Activated T-helper 17 cell treated with anti-CD3 and anti-CD28 coated beads, Interleukin-2, amount 50 U/mL, for 72 hours (primary cell): ENCODE measurements at regions not wholly inside any gene's neighbourhood (a gene's known extent, or its start where the extent isn't known, plus 50 kb on each side); places are given as distances from the start of the nearest gene placed in this dataset.

Experiments used
- ATAC-seq: fragments of 150-1000 bp; cut with Tn5 transposase; replicated peaks from 2 replicates; pipeline ENCODE4 v1.10.0; 2021; ENCODE audit warnings: mild to moderate bottlenecking, moderate library complexity
- H3K27ac Mint-ChIP-seq: one replicate; pipeline ENCODE4 v1.8.0; 2022; ENCODE audit warnings: mixed read lengths
- H3K27me3 Mint-ChIP-seq: one replicate; pipeline ENCODE4 v1.8.0; 2022; ENCODE audit warnings: mixed read lengths
- H3K36me3 Mint-ChIP-seq: one replicate; pipeline ENCODE4 v1.8.0; 2022; ENCODE audit warnings: low read depth, mild to moderate bottlenecking, mixed read lengths
- H3K4me1 Mint-ChIP-seq: one replicate; pipeline ENCODE4 v1.8.0; 2022; ENCODE audit warnings: mixed read lengths
- H3K4me3 Mint-ChIP-seq: one replicate; pipeline ENCODE4 v1.8.0; 2022; ENCODE audit warnings: mild to moderate bottlenecking, mixed read lengths
- H3K9me3 Mint-ChIP-seq: one replicate; pipeline ENCODE4 v1.8.0; 2022; ENCODE audit warnings: mixed read lengths

- H3K4me1 Mint-ChIP-seq = peaks cover under 1% of the 10 kb centered on the region
- no peak overlapping the region for H3K4me3 Mint-ChIP-seq
- H3K27me3 Mint-ChIP-seq = no peaks in the 10 kb centered on the region
- ATAC-seq = no peak
- H3K9me3 Mint-ChIP-seq = peaks cover 8% of the 10 kb centered on the region
- H3K27ac Mint-ChIP-seq = no peak overlapping the region
- H3K36me3 Mint-ChIP-seq = no peaks in the 10 kb centered on the region
Measured at GRCh38 chr10:130230036-130230435, 93.8 kb downstream of the GLRX3 start.

- ATAC-seq = no peak
- H3K27ac Mint-ChIP-seq = no peak overlapping the region
- no peaks in the 10 kb centered on the region for H3K36me3 Mint-ChIP-seq
- no peaks in the 10 kb centered on the region for H3K27me3 Mint-ChIP-seq
- no peak overlapping the region for H3K4me3 Mint-ChIP-seq
- H3K9me3 Mint-ChIP-seq = peaks cover 8% of the 10 kb centered on the region
- peaks cover 5% of the 10 kb centered on the region for H3K4me1 Mint-ChIP-seq
Measured at GRCh38 chr10:130230611-130231010, 94.4 kb downstream of the GLRX3 start.

GRCh38 chr10:130231251-130231741 lies 95.1 kb downstream of the GLRX3 start:
- Mint-ChIP-seq H3K27me3 (no peaks in the 10 kb centered on the region), H3K27ac (no peak overlapping the region), H3K4me3 (no peak overlapping the region), H3K9me3 (peaks cover 8% of the 10 kb centered on the region), H3K36me3 (no peaks in the 10 kb centered on the region), H3K4me1 (peaks cover 5% of the 10 kb centered on the region)
- no peak for ATAC-seq

GRCh38 chr10:130232166-130233034 lies 96.2 kb downstream of the GLRX3 start:
- H3K9me3 Mint-ChIP-seq = peaks cover 2% of the 10 kb centered on the region
- H3K4me3 Mint-ChIP-seq = no peak overlapping the region
- H3K4me1 Mint-ChIP-seq = peaks cover 5% of the 10 kb centered on the region
- H3K27ac Mint-ChIP-seq = no peak overlapping the region
- H3K36me3 Mint-ChIP-seq = no peaks in the 10 kb centered on the region
- H3K27me3 Mint-ChIP-seq = no peaks in the 10 kb centered on the region
- no peak for ATAC-seq

GRCh38 chr10:130233035-130233360 lies 96.8 kb downstream of the GLRX3 start:
- no peaks in the 10 kb centered on the region for H3K36me3 Mint-ChIP-seq
- H3K27me3 Mint-ChIP-seq = no peaks in the 10 kb centered on the region
- H3K4me3 Mint-ChIP-seq = no peak overlapping the region
- H3K9me3 Mint-ChIP-seq = no peaks in the 10 kb centered on the region
- peaks cover 5% of the 10 kb centered on the region for H3K4me1 Mint-ChIP-seq
- no peak for ATAC-seq
- no peak overlapping the region for H3K27ac Mint-ChIP-seq

- no peak overlapping the region for H3K27ac Mint-ChIP-seq
- no peak overlapping the region for H3K4me3 Mint-ChIP-seq
- no peaks in the 10 kb centered on the region for H3K9me3 Mint-ChIP-seq
- peaks cover 5% of the 10 kb centered on the region for H3K4me1 Mint-ChIP-seq
- H3K36me3 Mint-ChIP-seq = no peaks in the 10 kb centered on the region
- no peak for ATAC-seq
- no peaks in the 10 kb centered on the region for H3K27me3 Mint-ChIP-seq
Measured at GRCh38 chr10:130233426-130233825, 97.2 kb downstream of the GLRX3 start.

- H3K27me3 Mint-ChIP-seq = no peaks in the 10 kb centered on the region
- H3K9me3 Mint-ChIP-seq = no peaks in the 10 kb centered on the region
- H3K4me3 Mint-ChIP-seq = no peak overlapping the region
- no peak for ATAC-seq
- H3K27ac Mint-ChIP-seq = no peak overlapping the region
- no peaks in the 10 kb centered on the region for H3K36me3 Mint-ChIP-seq
- peaks cover 5% of the 10 kb centered on the region for H3K4me1 Mint-ChIP-seq
Measured at GRCh38 chr10:130234171-130234965, 98.2 kb downstream of the GLRX3 start.

GRCh38 chr10:130236711-130237110 lies 100.5 kb downstream of the GLRX3 start:
- H3K4me1 Mint-ChIP-seq = peaks cover 5% of the 10 kb centered on the region
- H3K27me3 Mint-ChIP-seq = peaks cover 1% of the 10 kb centered on the region
- no peak overlapping the region for H3K4me3 Mint-ChIP-seq
- no peak overlapping the region for H3K27ac Mint-ChIP-seq
- no peaks in the 10 kb centered on the region for H3K9me3 Mint-ChIP-seq
- ATAC-seq = no peak
- H3K36me3 Mint-ChIP-seq = no peaks in the 10 kb centered on the region

GRCh38 chr10:130240409-130240808 lies 104.2 kb downstream of the GLRX3 start:
- H3K9me3 Mint-ChIP-seq = no peaks in the 10 kb centered on the region
- H3K27me3 Mint-ChIP-seq = peaks cover 3% of the 10 kb centered on the region
- no peak overlapping the region for H3K4me3 Mint-ChIP-seq
- H3K4me1 Mint-ChIP-seq = peaks cover 10% of the 10 kb centered on the region
- no peak for ATAC-seq
- H3K36me3 Mint-ChIP-seq = no peaks in the 10 kb centered on the region
- H3K27ac Mint-ChIP-seq = no peak overlapping the region

GRCh38 chr10:130242513-130242912 lies 106.3 kb downstream of the GLRX3 start:
- Mint-ChIP-seq H3K9me3 (no peaks in the 10 kb centered on the region), H3K4me1 (peaks cover 10% of the 10 kb centered on the region)

GRCh38 chr10:130243015-130243414 lies 106.8 kb downstream of the GLRX3 start:
- Mint-ChIP-seq H3K4me3 (peak overlapping the region; percentile 12), H3K4me1 (peaks cover 10% of the 10 kb centered on the region), H3K36me3 (no peaks in the 10 kb centered on the region), H3K27me3 (peaks cover 7% of the 10 kb centered on the region), H3K27ac (no peak overlapping the region), H3K9me3 (no peaks in the 10 kb centered on the region)
- ATAC-seq = no peak

More at GRCh38 chr10:130242513-130242912, 106.3 kb downstream of the GLRX3 start:
- H3K27ac Mint-ChIP-seq = no peak overlapping the region
- peak overlapping the region; percentile 12 for H3K4me3 Mint-ChIP-seq
- no peaks in the 10 kb centered on the region for H3K36me3 Mint-ChIP-seq
- ATAC-seq = no peak
- H3K27me3 Mint-ChIP-seq = peaks cover 7% of the 10 kb centered on the region

GRCh38 chr10:130244031-130244927 lies 108.1 kb downstream of the GLRX3 start:
- Mint-ChIP-seq H3K4me1 (peaks cover 10% of the 10 kb centered on the region), H3K27me3 (peaks cover 7% of the 10 kb centered on the region), H3K27ac (no peak overlapping the region), H3K4me3 (no peak overlapping the region), H3K9me3 (no peaks in the 10 kb centered on the region), H3K36me3 (no peaks in the 10 kb centered on the region)
- no peak for ATAC-seq

GRCh38 chr10:130244928-130245495 lies 108.8 kb downstream of the GLRX3 start:
- Mint-ChIP-seq H3K36me3 (no peaks in the 10 kb centered on the region), H3K27me3 (peaks cover 7% of the 10 kb centered on the region), H3K27ac (no peak overlapping the region), H3K9me3 (no peaks in the 10 kb centered on the region), H3K4me1 (peaks cover 10% of the 10 kb centered on the region), H3K4me3 (no peak overlapping the region)
- ATAC-seq = no peak

- Mint-ChIP-seq H3K27me3 (peaks cover 7% of the 10 kb centered on the region), H3K9me3 (no peaks in the 10 kb centered on the region), H3K36me3 (no peaks in the 10 kb centered on the region), H3K27ac (no peak overlapping the region), H3K4me3 (no peak overlapping the region), H3K4me1 (peaks cover 10% of the 10 kb centered on the region)
- ATAC-seq = no peak
Measured at GRCh38 chr10:130246113-130246512, 109.9 kb downstream of the GLRX3 start.
